NCI-H524 treated with DMSO at 0.1 percent for 48 hours (cell line): ENCODE measurements at regions not wholly inside any gene's neighbourhood (a gene's known extent, or its start where the extent isn't known, plus 50 kb on each side); places are given as distances from the start of the nearest gene placed in this dataset.

Source experiments
- DNase-seq: peaks from one replicate; lab custom pipeline; 2025; lab: John Stamatoyannopoulos, UW

- no peak for DNase-seq
These were observed 625.8 kb downstream of the TAFA4 start for GRCh38 chr3:68306571-68306970.

GRCh38 chr3:68295457-68295856 lies 636.9 kb downstream of the TAFA4 start:
- DNase-seq = no peak

GRCh38 chr3:68290333-68290732 lies 635.9 kb upstream of the SUCLG2 start:
- DNase-seq = no peak

- DNase-seq = no peak
These were observed 633.7 kb upstream of the SUCLG2 start for GRCh38 chr3:68288085-68288484.

- no peak for DNase-seq
These were observed 632.7 kb upstream of the SUCLG2 start for GRCh38 chr3:68287101-68287500.

GRCh38 chr3:68274286-68274685 lies 619.9 kb upstream of the SUCLG2 start:
- DNase-seq = no peak

- no peak for DNase-seq
These were observed 616.7 kb upstream of the SUCLG2 start for GRCh38 chr3:68271145-68271544.

GRCh38 chr3:68256635-68257223 lies 602.3 kb upstream of the SUCLG2 start:
- DNase-seq = no peak

GRCh38 chr3:68249265-68249664 lies 594.9 kb upstream of the SUCLG2 start:
- DNase-seq = no peak

- no peak for DNase-seq
These were observed 588.2 kb upstream of the SUCLG2 start for GRCh38 chr3:68242606-68243005.

GRCh38 chr3:68239542-68239941 lies 585.1 kb upstream of the SUCLG2 start:
- peak; percentile 87 for DNase-seq

- DNase-seq = no peak
These were observed 579.8 kb upstream of the SUCLG2 start for GRCh38 chr3:68234076-68234780.

- DNase-seq = no peak
These were observed 574.4 kb upstream of the SUCLG2 start for GRCh38 chr3:68228856-68229255.

GRCh38 chr3:68220832-68221231 lies 566.4 kb upstream of the SUCLG2 start:
- DNase-seq = no peak

- DNase-seq = no peak
These were observed 557.2 kb upstream of the SUCLG2 start for GRCh38 chr3:68211637-68212036.

GRCh38 chr3:68210635-68211034 lies 556.2 kb upstream of the SUCLG2 start:
- DNase-seq = no peak

GRCh38 chr3:68207327-68207726 lies 552.9 kb upstream of the SUCLG2 start:
- DNase-seq = no peak

GRCh38 chr3:68206524-68207117 lies 552.2 kb upstream of the SUCLG2 start:
- DNase-seq = no peak

GRCh38 chr3:68186733-68187132 lies 532.3 kb upstream of the SUCLG2 start:
- no peak for DNase-seq

- DNase-seq = no peak
These were observed 522.2 kb upstream of the SUCLG2 start for GRCh38 chr3:68176600-68176999.

GRCh38 chr3:68173012-68173634 lies 518.7 kb upstream of the SUCLG2 start:
- DNase-seq = no peak

- DNase-seq = no peak
These were observed 517.6 kb upstream of the SUCLG2 start for GRCh38 chr3:68172039-68172438.

- DNase-seq = no peak
These were observed 509.6 kb upstream of the SUCLG2 start for GRCh38 chr3:68163968-68164367.
